ENCODE measurements at regions not wholly inside any gene's neighbourhood (a gene's known extent, or its start where the extent isn't known, plus 50 kb on each side); places are given as distances from the start of the nearest gene placed in this dataset.

DNA sequence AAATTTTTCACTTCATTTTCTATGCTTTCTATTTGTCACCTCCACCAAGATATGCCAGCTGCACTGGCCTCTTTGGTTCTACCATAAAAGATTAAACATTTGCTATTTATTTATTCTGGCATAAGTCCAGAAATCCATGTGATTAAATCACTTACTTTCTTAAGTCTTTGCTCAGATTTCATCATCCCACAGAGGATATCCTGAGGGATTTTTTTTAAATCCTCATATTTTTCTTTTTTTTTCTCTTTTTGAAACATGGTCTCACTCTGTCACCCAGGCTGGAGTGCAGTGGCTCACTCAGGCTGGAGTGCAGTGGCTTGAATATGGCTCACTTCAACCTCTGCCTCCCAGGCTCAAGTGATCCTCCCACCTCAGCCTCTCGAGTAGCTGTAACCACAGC is 645.4 kb upstream of the ATXN7L3B start:
- TF ChIP-seq, protein P1, sequence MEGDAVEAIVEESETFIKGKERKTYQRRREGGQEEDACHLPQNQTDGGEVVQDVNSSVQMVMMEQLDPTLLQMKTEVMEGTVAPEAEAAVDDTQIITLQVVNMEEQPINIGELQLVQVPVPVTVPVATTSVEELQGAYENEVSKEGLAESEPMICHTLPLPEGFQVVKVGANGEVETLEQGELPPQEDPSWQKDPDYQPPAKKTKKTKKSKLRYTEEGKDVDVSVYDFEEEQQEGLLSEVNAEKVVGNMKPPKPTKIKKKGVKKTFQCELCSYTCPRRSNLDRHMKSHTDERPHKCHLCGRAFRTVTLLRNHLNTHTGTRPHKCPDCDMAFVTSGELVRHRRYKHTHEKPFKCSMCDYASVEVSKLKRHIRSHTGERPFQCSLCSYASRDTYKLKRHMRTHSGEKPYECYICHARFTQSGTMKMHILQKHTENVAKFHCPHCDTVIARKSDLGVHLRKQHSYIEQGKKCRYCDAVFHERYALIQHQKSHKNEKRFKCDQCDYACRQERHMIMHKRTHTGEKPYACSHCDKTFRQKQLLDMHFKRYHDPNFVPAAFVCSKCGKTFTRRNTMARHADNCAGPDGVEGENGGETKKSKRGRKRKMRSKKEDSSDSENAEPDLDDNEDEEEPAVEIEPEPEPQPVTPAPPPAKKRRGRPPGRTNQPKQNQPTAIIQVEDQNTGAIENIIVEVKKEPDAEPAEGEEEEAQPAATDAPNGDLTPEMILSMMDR (IDR thresholded peaks at IDR 0.05) = no peak
- no peak for TF ChIP-seq EZH2 (IDR thresholded peaks at IDR 0.05; ENCODE audit: borderline replicate concordance, insufficient read depth, low read depth, low read length, poor library complexity, severe bottlenecking)
- Histone ChIP-seq H3K9me3 (ENCODE audit: control extremely low read depth in 1 of 3, control insufficient read depth in 2 of 3, insufficient read depth in 1 of 3, low read length in 2 of 3) (no peaks in the 10 kb centered on the region), H3K79me2 (ENCODE audit: control insufficient read depth, insufficient read depth, low read length) (no peaks in the 10 kb centered on the region), H3K27ac (ENCODE audit: low read length in 2 of 2) (no peak overlapping the region), H3K4me3 (ENCODE audit: control extremely low read depth in 1 of 5, extremely low read depth in 1 of 5, insufficient read depth in 1 of 5, low read depth in 2 of 5, low read length in 4 of 5) (no peak overlapping the region), H3K4me2 (replicated peaks; ENCODE audit: low read depth, low read length, poor library complexity, severe bottlenecking) (no peak overlapping the region), H3K9ac (ENCODE audit: low read length) (no peak overlapping the region), H4K20me1 (ENCODE audit: control insufficient read depth, insufficient read depth, low read length, poor library complexity, severe bottlenecking) (no peaks in the 10 kb centered on the region), H3K36me3 (replicated peaks in 1 of 2; ENCODE audit: control extremely low read depth in 1 of 2, control insufficient read depth in 1 of 2, extremely low read depth in 1 of 2, insufficient read depth in 2 of 2, low read length in 1 of 2) (no peaks in the 10 kb centered on the region), H2AFZ (ENCODE audit: insufficient read depth, low read depth, low read length, poor library complexity, severe bottlenecking) (no peak overlapping the region), H3K27me3 (replicated peaks in 1 of 4; ENCODE audit: control extremely low read depth in 1 of 4, control insufficient read depth in 3 of 4, insufficient read depth in 4 of 4, low read length in 3 of 4) (no peaks in the 10 kb centered on the region), H3K4me1 (ENCODE audit: control insufficient read depth in 2 of 2, insufficient read depth in 2 of 2, low read length in 2 of 2) (no peaks in the 10 kb centered on the region)
- Mint-ChIP-seq H3K9me3 (ENCODE audit: insufficient read depth) (peaks cover 4% of the 10 kb centered on the region), H3K4me3 (no peak overlapping the region), H3K27ac (no peak overlapping the region), H3K4me1 (no peaks in the 10 kb centered on the region), H3K27me3 (no peaks in the 10 kb centered on the region)
- ATAC-seq (ENCODE audit: low read depth) (no peak), DNase-seq (no peak)
- WGBS (ENCODE audit: insufficient coverage) = no CpG with 5 or more reads among the region's 1 CpG
- POLR2A ChIA-PET = no interaction called here
- CTCF ChIA-PET = no interaction called here
- intact Hi-C loops (cut with micrococcal nuclease) = no loop called here

DNA sequence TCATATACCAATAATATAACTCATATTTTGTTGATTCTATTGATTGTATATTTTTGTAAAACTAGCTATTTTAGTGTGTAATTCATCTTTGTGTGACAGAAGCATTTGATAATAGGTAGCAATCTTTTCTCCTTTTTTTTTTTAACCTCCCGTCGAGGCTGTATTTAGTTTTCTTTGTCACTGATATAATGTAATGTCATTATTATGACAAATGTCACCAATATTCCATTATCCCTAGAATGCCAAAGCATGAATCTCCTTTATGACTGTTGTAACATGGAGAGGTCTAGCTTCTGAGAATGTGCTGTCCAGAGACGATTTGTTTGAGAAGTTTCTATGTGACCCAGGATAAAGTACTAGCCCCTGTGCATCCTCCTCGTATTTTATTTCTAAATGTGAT is 639.0 kb upstream of the ATXN7L3B start:
- DNase-seq (no peak), ATAC-seq (ENCODE audit: low read depth) (no peak)
- Histone ChIP-seq H3K4me1 (ENCODE audit: control insufficient read depth in 2 of 2, insufficient read depth in 2 of 2, low read length in 2 of 2) (no peaks in the 10 kb centered on the region), H4K20me1 (ENCODE audit: control insufficient read depth, insufficient read depth, low read length, poor library complexity, severe bottlenecking) (no peaks in the 10 kb centered on the region), H3K27me3 (replicated peaks in 1 of 4; ENCODE audit: control extremely low read depth in 1 of 4, control insufficient read depth in 3 of 4, insufficient read depth in 4 of 4, low read length in 3 of 4) (no peaks in the 10 kb centered on the region), H3K9ac (ENCODE audit: low read length) (no peak overlapping the region), H3K79me2 (ENCODE audit: control insufficient read depth, insufficient read depth, low read length) (no peaks in the 10 kb centered on the region), H3K36me3 (replicated peaks in 1 of 2; ENCODE audit: control extremely low read depth in 1 of 2, control insufficient read depth in 1 of 2, extremely low read depth in 1 of 2, insufficient read depth in 2 of 2, low read length in 1 of 2) (no peaks in the 10 kb centered on the region), H2AFZ (ENCODE audit: insufficient read depth, low read depth, low read length, poor library complexity, severe bottlenecking) (no peak overlapping the region), H3K27ac (ENCODE audit: low read length in 2 of 2) (no peak overlapping the region), H3K9me3 (ENCODE audit: control extremely low read depth in 1 of 3, control insufficient read depth in 2 of 3, insufficient read depth in 1 of 3, low read length in 2 of 3) (no peaks in the 10 kb centered on the region), H3K4me3 (ENCODE audit: control extremely low read depth in 1 of 5, extremely low read depth in 1 of 5, insufficient read depth in 1 of 5, low read depth in 2 of 5, low read length in 4 of 5) (no peak overlapping the region), H3K4me2 (replicated peaks; ENCODE audit: low read depth, low read length, poor library complexity, severe bottlenecking) (no peak overlapping the region)
- ChIA-PET POLR2A (no interaction called here), CTCF (interaction anchor here (1.3 kb wide), 1 partner anchor 10 kb away, joined by 3 read pairs; no protein-coding TSS in a partner anchor)
- TF ChIP-seq EZH2 (IDR thresholded peaks at IDR 0.05; ENCODE audit: borderline replicate concordance, insufficient read depth, low read depth, low read length, poor library complexity, severe bottlenecking) = no peak
- TF ChIP-seq, protein P1 (IDR thresholded peaks at IDR 0.05) = no peak
- intact Hi-C loops (cut with micrococcal nuclease) = no loop called here
- H3K4me1 Mint-ChIP-seq = no peaks in the 10 kb centered on the region
- WGBS (ENCODE audit: insufficient coverage) = no CpG with 5 or more reads among the region's 4 CpGs
- H3K4me3 Mint-ChIP-seq = no peak overlapping the region
- no peaks in the 10 kb centered on the region for H3K9me3 Mint-ChIP-seq (ENCODE audit: insufficient read depth)
- H3K27me3 Mint-ChIP-seq = no peaks in the 10 kb centered on the region
- no peak overlapping the region for H3K27ac Mint-ChIP-seq

All from B cell (primary cell).